Right lobe of liver (tissue), 4 donors: ENCODE measurements at regions not wholly inside any gene's neighbourhood (a gene's known extent, or its start where the extent isn't known, plus 50 kb on each side); places are given as distances from the start of the nearest gene placed in this dataset.

ENCODE experiments used
- POLR2A ChIP-seq: fragments of 450-650 bp; IDR thresholded peaks from one replicate; pipeline ENCODE4 v1.6.1; 2017; ENCODE audit warnings: antibody characterized with exemption, mild to moderate bottlenecking
- TF ChIP-seq, protein P1 (sequence below), 4 donors: fragments of 200-600 bp in 3 of 4; fragments of 450-650 bp in 1 of 4; IDR thresholded peaks; one replicate each; pipeline versions ENCODE4 v1.5.1 to v1.8.0; 2016 to 2022; ENCODE audit warnings: antibody characterized with exemption in 4 of 4, mild to moderate bottlenecking in 2 of 4
- donor health status: DM: no; HTN: no; CAD: no.
- donor health status: DM: no; HTN: no; CAD: no.
- donor health status: DM: no; HTN: yes; CAD: no.

DNA sequence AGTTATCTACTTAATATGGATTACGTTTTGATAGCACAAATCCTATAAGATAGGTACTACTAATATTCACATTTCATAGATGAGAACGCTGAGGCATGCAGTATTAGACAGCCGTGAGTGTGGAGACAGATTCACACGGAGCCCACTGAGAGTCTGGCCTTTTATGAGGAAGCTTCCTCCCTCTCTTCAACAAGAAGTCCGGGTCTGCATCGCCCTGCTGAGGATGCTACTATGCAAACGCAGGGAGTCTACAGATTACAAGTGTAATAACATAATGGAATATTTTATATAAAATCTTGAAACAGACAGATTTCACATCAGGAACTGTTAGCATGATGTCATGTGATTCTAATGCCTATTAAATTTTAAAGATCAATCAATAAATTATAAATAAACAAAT lies 255.9 kb upstream of the GLI3 start:
- TF ChIP-seq, protein P1, sequence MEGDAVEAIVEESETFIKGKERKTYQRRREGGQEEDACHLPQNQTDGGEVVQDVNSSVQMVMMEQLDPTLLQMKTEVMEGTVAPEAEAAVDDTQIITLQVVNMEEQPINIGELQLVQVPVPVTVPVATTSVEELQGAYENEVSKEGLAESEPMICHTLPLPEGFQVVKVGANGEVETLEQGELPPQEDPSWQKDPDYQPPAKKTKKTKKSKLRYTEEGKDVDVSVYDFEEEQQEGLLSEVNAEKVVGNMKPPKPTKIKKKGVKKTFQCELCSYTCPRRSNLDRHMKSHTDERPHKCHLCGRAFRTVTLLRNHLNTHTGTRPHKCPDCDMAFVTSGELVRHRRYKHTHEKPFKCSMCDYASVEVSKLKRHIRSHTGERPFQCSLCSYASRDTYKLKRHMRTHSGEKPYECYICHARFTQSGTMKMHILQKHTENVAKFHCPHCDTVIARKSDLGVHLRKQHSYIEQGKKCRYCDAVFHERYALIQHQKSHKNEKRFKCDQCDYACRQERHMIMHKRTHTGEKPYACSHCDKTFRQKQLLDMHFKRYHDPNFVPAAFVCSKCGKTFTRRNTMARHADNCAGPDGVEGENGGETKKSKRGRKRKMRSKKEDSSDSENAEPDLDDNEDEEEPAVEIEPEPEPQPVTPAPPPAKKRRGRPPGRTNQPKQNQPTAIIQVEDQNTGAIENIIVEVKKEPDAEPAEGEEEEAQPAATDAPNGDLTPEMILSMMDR (IDR thresholded peaks at IDR 0.05), result no peak
- no peak for TF ChIP-seq POLR2A
